GM11168 (cell line): ENCODE measurements at regions not wholly inside any gene's neighbourhood (a gene's known extent, or its start where the extent isn't known, plus 50 kb on each side); places are given as distances from the start of the nearest gene placed in this dataset.
"Not testable (repeated sequence)": the region's sequence is repeated elsewhere in the genome, so short reads cannot be mapped to it uniquely, and the experiment has no call there.

Source experiments
- in situ Hi-C: fragments of 300-500 bp; cut with MboI; formaldehyde crosslinking; loops from one replicate; pipeline ENCODE4 v1.12.0; 2022; ENCODE audit warnings: low sequenced_read_pairs; ENCODE audit not compliant: unreplicated experiment

- in situ Hi-C loops, result no loop called here
Observed at GRCh38 chr1:224791362-224791941, 138.0 kb upstream of the DNAH14 start.

DNA sequence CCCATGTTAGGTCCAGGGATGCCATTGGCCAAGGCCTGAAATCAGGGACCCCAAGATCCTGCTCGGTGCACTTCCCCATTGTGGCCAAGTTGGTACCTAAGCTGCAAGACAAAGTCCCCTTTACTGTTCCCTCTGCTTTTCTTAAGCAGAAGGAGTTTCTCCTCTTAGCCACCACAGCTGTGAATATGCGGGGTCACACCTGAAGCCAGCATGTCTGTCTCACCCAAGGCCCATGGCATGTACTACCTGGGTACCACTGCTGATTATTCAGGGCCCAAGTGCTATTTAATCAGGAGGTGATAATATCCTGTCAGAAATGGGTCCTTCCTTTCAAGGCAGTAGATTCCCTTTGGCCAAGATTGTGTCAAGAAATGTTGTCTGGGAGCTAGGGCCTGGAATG is 133.9 kb upstream of the DNAH14 start:
- in situ Hi-C loops, result no loop called here

DNA sequence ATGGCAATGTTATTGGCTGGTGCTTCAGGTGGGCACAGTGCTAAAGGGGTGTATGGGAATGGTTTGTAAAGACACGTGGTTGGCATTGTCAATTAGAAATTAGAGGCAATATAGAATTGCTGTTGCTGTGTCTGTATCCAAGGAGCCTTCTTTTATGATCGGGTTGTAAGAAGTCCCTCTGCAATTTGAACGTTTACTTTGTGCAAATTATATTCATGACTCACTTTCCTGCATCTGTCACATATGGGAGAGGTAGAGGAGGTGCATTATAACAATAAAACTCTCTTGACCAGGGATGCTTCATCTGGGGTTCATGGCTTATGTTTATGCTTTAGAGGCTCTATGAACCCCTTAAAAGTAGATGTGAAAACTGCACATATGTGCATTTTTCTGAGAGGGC is 130.4 kb upstream of the DNAH14 start:
- in situ Hi-C loops, result no loop called here

DNA sequence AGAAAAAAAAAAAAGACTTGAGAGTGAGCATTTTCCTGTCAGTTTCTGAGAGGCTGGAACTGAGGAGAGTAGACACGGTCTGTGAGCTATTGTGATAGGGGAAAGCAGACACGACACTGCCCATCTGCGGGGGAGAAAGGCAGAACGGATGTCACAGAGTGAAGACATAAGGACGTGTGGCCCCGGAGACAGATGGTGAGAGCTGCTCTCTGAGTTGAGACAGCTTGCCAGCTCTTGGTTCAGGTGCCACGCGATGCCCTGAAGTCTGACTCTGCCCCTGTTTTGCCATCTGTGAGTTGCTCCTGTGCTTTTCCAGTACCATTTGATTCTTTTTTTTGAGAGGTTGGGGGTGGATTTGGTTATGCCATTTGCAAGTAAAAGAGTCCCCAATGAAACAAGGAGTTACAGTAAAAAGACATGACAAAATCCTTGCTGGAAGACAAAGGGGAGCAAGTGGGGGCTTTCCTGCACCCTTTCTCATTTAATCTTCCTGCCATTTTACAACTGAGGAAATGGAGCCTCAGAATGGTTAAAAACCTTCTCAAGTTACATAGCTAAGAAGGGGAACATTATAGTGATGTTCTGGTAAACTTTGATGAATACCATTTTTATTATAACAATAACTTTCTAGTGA is 128.9 kb upstream of the DNAH14 start:
- in situ Hi-C loops, result no loop called here

- in situ Hi-C loops, result no loop called here
Observed at GRCh38 chr1:224801844-224802490, 127.5 kb upstream of the DNAH14 start.

- in situ Hi-C loops, result no loop called here
Observed at GRCh38 chr1:224802617-224803016, 126.9 kb upstream of the DNAH14 start.

DNA sequence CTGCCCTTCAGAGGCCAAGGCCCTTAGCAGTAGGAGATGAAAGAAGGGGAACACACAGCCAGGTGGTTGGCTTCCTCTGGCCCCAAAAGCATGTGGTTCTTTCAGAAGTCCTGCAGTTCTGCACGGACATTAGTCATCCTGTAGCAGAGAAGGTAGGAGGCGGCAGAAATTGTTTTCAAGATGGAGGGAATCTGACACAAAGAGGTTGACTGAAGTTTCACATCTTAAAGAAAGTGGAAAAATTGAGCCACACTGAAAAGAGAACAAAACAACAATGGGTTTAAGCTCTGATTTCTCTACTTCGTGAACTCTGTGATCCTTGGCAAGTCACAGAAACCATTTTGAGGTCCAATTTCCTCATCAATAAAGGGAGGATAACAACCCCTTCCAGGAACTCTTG is 125.3 kb upstream of the DNAH14 start:
- in situ Hi-C loops, result no loop called here

DNA sequence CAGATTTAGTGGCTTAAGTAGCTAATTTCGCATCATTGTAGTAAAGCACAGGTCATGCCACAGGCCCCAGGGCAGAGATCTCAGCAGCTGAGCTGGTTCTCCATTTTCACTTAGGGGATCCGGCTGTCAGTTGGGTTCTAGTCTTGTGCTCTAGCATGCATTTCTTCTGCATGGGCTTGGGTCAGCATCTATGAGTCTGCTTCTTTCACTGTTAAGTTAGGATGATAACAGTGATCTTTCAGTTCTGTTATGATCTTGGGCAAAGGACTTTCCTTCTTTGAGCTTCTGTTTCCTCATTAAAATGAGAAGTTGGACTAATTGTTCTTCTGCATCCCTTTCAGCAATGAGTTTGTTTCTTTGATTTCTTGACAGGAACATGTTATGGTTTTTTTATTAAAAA is 123.6 kb upstream of the DNAH14 start:
- in situ Hi-C loops, result no loop called here

DNA sequence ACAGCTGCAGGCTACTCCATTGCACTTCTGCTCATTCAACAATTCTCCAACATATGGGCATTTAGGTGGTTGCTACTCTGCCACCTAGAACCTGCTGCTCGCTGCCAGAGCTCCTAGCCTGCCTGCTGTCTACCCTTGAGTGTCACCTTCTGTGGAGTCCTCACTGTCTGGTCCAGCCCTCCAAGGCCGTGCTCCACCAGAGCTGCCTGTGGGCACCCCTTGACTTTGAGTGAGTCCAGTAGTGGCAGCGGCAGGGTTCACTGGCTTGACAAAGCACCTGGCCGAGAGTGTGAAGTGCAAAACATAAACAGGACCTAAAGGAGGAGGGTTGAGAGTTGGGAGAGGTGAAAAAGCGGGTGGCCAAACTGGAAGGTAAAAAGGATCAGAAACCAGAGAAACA is 120.3 kb upstream of the DNAH14 start:
- in situ Hi-C loops, result no loop called here

- in situ Hi-C loops, result no loop called here
Observed at GRCh38 chr1:224809613-224810012, 119.9 kb upstream of the DNAH14 start.

GRCh38 chr1:224811564-224811963 is 117.9 kb upstream of the DNAH14 start:
- in situ Hi-C loops, result no loop called here

DNA sequence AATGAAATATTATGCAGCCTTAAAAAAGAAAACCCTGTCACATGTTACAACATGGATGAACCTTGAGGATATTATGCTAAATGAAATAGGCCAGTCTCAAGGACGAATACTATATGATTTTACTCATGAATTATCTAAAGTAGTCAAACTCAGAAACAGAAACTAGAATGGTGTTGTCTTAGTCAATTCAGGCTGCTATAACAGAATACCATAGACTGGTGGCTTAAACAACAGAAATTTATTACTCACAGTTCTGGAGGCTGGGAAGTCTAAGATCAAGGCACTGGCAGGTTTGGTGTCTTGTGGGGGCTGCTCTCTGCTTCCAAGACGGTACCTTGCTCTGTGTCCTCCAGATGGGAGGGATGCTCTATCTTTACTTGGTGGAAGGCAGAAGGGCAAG is 113.8 kb upstream of the DNAH14 start:
- in situ Hi-C loops, result no loop called here

DNA sequence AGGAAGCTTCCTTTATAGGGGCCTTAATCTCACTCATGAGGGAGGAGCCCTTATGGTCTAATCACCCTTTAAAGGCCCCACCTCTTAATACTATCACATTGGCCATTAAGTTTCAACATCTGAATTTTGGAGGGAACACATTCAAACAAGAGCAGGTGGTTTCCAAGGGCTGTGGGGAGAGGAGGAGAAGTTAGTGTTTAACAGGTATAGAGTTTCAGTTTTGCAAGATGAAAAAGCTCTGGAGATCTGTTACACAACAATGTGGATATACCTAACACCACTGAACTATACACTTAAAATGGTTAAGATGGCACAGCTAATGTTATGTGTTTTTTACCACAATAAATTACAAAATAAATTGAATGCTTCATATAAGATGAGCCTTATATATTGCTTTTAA is 113.4 kb upstream of the DNAH14 start:
- in situ Hi-C loops, result no loop called here

GRCh38 chr1:224817382-224817781 is 112.1 kb upstream of the DNAH14 start:
- in situ Hi-C loops, result no loop called here

DNA sequence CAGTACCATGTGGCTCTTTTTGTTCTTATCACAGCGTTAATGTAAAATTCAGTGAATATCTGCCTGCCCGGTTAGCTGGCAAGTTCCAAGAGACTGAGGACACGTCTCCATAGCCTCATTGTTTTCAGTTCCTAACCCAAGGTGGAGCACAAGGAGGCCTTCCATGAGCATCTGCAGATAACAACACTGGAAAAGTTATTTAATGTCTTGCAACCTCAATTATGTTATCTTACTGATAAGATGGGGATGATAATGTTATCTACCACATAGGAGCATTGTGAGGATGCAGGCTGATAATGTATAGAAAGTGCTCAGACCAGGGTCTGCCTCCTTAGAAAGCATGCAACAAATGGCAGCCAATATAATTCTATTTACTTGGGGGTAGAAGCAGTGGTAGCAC is 109.6 kb upstream of the DNAH14 start:
- in situ Hi-C loops, result no loop called here

DNA sequence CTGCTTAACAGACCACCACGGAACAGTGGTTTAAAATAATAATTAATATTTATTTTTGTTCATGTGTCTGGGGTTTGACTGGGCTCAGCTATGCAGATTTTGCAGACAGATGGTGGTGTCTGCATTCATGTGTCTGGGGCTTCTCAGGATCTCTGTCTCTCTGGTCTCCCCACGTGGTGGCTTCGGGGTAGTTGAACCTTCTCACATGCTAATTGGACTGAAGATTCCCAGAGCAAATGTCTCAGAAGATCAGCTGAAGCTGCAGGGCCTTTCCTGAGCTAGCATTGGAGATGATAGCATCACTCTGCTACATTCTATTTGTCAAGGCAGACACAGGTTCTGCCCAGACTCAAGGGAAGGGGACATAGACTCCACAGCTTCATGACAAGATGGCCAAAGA is 109.1 kb upstream of the DNAH14 start:
- in situ Hi-C loops, result no loop called here

DNA sequence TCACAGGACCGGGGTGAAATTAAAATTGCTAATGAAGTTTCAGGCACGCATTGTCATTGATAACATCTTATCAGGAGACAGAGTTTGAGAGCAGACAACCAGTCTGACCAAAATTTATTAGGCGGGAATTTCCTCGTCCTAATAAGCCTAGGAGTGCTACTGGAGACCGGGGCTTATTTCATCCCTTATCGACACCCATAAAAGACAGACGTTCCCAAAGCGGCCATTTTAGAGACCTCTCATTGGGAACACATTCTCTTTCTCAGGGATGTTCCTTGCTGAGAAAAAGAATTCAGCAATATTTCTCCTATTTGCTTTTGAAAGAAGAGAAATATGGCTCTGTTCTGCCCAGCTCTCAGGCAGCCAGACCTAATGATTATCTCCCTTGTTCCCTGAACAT is 107.7 kb upstream of the DNAH14 start:
- in situ Hi-C loops, result not testable (repeated sequence)

DNA sequence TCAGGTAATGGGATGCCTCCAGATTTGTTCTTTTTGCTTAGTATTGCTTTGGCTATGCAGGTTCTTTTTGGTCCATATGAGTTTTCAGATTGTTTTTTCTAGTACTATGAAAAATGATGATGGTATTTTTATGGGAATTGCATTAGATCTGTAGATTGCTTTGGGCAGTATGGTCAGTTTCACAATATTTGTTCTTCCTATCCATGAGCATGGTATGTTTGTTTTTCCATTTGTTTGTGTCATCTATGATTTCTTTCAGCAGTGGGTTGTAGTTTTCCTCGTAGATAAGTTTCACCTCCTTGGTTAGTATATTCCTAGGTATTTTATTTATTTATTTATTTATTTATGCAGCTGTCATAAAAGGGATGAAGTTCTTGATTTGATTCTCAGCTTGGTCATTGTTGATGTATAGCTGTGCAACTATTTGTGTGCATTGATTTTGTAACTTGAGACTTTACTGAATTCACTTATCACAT is 103.9 kb upstream of the DNAH14 start:
- in situ Hi-C loops, result no loop called here

DNA sequence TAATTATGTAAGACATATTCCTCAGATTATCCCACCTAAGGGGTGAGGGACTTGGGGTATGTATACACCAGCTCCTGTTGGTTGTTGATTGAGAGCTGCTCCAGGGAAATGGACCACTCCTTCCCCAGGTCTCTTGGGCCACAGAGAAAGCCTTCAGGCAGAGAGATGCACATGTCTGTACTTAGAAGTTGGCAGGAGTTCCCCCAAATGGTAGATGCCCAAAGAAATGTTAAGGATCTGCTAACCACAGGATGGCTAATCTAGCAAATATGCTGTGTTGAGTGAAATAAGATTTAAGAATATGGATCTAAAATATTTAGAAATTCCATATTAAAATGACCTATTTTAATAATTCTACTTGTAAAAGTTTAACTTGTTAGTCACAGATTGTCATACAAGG is 100.8 kb upstream of the DNAH14 start:
- in situ Hi-C loops, result no loop called here

DNA sequence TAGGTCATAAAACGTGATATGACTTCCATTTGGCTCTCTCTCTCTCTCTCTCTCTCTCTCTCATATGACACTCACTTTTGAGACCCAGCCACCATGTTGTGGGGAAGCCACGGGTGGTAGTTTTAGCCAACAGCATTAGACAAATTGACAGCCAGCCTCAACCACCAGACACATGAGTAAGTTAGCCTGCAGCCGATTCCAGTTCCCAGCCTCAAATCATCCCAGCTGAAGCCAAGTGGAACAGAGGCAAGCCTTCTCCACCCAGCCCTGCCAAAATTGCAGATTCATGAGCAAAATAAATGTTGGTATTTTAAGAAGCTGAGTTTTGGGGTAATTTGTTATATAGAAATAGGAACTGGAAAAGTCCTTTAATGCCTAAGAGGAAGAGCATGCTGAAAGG is 98.0 kb upstream of the DNAH14 start:
- in situ Hi-C loops, result no loop called here

DNA sequence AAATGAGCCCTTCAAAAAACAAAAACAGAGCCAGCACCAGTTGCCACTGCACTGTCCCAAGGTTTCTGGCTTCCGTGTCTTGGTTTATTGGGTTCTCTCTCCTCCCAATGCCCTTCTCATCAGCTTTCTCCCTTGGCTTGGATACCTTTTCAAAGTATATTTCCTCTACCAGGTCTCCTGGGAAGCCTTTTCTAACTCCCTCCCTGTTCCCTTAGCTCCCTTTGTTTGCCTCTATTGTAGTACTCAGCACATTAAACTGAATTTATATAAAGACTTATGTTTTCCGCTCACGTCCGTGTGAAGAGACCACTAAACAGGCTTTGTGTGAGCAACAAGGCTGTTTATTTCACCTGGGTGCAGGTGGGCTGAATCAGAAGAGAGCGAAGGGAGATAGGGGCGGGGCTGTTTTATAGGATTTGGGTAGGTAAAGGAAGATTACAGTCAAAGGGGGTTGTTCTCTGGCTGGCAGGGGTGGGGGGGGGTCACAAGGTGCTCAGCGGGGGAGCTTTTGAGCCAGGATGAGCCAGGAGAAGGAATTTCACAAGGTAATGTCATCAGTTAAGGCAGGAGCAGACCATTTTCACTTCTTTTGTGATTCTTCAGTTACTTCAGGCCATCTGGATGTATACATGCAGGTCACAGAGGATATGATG is 89.7 kb upstream of the DNAH14 start:
- in situ Hi-C loops, result not testable (repeated sequence)
